HEK293T (cell line): ENCODE measurements at regions not wholly inside any gene's neighbourhood (a gene's known extent, or its start where the extent isn't known, plus 50 kb on each side); places are given as distances from the start of the nearest gene placed in this dataset.

Experiments used
- CTCF ChIA-PET: fragments of 350-600 bp; formaldehyde crosslinking; extraction: SDS; loops from one replicate; lab custom pipeline; 2021; ENCODE audit warnings: antibody characterized with exemption, inconsistent platforms; lab: Yijun Ruan, JAX
- POLR2A ChIA-PET: fragments of 350-600 bp; formaldehyde crosslinking; extraction: SDS; loops from one replicate; lab custom pipeline; 2020; ENCODE audit warnings: antibody characterized with exemption, inconsistent platforms; lab: Yijun Ruan, JAX
- DNase-seq: peaks from one replicate; pipeline ENCODE4 v3.0.0; 2012; ENCODE audit warnings: mixed read lengths; ENCODE audit errors: extremely low spot score
- ARNT ChIP-seq: fragments of 450-650 bp; IDR thresholded peaks from 2 replicates; pipeline ENCODE4 v1.6.1; 2017; ENCODE audit warnings: mild to moderate bottlenecking
- BHLHE40 ChIP-seq: fragments of 450-650 bp; IDR thresholded peaks from 2 replicates; pipeline ENCODE4 v1.6.1; 2016; ENCODE audit warnings: mild to moderate bottlenecking, moderate library complexity, borderline replicate concordance
- CTBP1 ChIP-seq: fragments of 450-650 bp; IDR thresholded peaks from 2 replicates; pipeline ENCODE4 v1.6.1; 2016; ENCODE audit warnings: borderline replicate concordance
- ELF4 ChIP-seq: fragments of 450-650 bp; IDR thresholded peaks from 2 replicates; pipeline ENCODE4 v1.6.1; 2017; ENCODE audit warnings: antibody characterized with exemption
- FOXA1 ChIP-seq: fragments of 450-650 bp; IDR thresholded peaks from 2 replicates; pipeline ENCODE4 v1.6.1; 2016; ENCODE audit warnings: mild to moderate bottlenecking
- FOXK2 ChIP-seq: fragments of 450-650 bp; IDR thresholded peaks from 2 replicates; pipeline ENCODE4 v1.6.1; 2016; ENCODE audit warnings: mild to moderate bottlenecking
- FOXM1 ChIP-seq: fragments of 450-650 bp; IDR thresholded peaks from 2 replicates; pipeline ENCODE4 v1.6.1; 2017; ENCODE audit warnings: mild to moderate bottlenecking, borderline replicate concordance
- HDGF ChIP-seq: fragments of 450-650 bp; IDR thresholded peaks from 2 replicates; pipeline ENCODE4 v1.6.1; 2017; ENCODE audit warnings: antibody characterized with exemption, borderline replicate concordance
- L3MBTL2 ChIP-seq: fragments of 450-650 bp; conservative IDR thresholded peaks from 2 replicates; pipeline ENCODE4 v1.6.1; 2016; ENCODE audit warnings: mild to moderate bottlenecking
- LEF1 ChIP-seq: fragments of 450-650 bp; IDR thresholded peaks from 2 replicates; pipeline ENCODE4 v1.6.1; 2017; ENCODE audit warnings: mild to moderate bottlenecking, borderline replicate concordance
- NFRKB ChIP-seq: fragments of 450-650 bp; IDR thresholded peaks from 2 replicates; pipeline ENCODE4 v1.6.1; 2016; ENCODE audit warnings: mild to moderate bottlenecking, moderate library complexity
- PKNOX1 ChIP-seq: fragments of 450-650 bp; IDR thresholded peaks from 2 replicates; pipeline ENCODE4 v1.6.1; 2016
- SP1 ChIP-seq: fragments of 450-650 bp; IDR thresholded peaks from 2 replicates; pipeline ENCODE4 v1.6.1; 2017
- SUZ12 ChIP-seq: fragments of 450-650 bp; IDR thresholded peaks from 2 replicates; pipeline ENCODE4 v1.6.1; 2016; ENCODE audit warnings: mild to moderate bottlenecking
- TARDBP ChIP-seq: fragments of 450-650 bp; IDR thresholded peaks from 2 replicates; pipeline ENCODE4 v1.6.1; 2016
- ZNF384 ChIP-seq: fragments of 450-650 bp; IDR thresholded peaks from 2 replicates; pipeline ENCODE4 v1.6.1; 2016

DNA sequence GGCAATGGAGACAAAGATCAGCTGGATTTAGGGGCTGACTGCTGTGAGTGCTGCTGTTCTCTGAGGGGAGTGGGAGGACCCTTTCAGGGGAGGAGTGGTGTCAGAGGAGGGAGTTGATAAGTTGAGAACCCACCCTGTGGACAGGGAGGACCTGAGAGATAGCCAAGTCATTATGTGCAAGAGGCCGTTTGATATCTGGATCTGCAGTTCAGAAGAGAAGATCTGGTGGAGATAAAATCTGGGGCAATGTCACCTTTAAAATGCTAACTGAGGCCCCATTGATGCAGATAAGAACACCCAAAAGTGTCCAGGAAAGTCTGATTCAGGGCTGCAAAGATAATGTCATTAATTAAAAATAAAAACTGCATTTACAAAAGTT is 256.1 kb upstream of the HES1 start:
- CTCF ChIA-PET = no interaction called here
- TF ChIP-seq FOXK2 (no peak), ZNF384 (no peak), BHLHE40 (no peak), FOXM1 (no peak), PKNOX1 (no peak), SP1 (no peak), SUZ12 (no peak), LEF1 (no peak), L3MBTL2 (no peak), ARNT (no peak), CTBP1 (no peak), TARDBP (no peak), NFRKB (no peak), FOXA1 (no peak), HDGF (no peak)
- DNase-seq = no peak
- POLR2A ChIA-PET = no interaction called here

GRCh38 chr3:193882091-193882490 is 253.9 kb upstream of the HES1 start:
- CTCF ChIA-PET = no interaction called here
- POLR2A ChIA-PET = no interaction called here
- no peak for DNase-seq
- TF ChIP-seq TARDBP (no peak), ZNF384 (no peak), L3MBTL2 (no peak), SUZ12 (no peak), HDGF (no peak)

DNA sequence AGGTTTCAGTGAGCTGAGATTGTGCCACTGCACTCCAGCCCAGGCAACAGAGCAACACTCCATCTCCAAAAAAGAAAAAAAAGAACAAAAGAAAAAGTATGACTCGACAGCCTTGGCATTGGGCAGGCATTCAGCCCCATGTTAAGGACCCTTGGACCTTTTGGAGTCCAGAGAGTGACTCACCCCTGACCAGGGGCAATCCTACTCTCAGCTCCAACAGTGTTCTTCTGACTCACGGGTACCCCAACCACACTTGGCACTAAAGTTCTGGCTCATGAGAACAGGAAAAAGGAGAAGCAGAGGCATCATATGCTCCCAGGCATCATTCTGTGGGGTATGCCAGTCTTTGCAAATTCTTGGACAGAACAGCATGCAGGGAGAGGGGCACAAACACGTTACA is 252.4 kb upstream of the HES1 start:
- ChIA-PET CTCF (no interaction called here), POLR2A (no interaction called here)
- TF ChIP-seq PKNOX1 (no peak), CTBP1 (no peak), ELF4 (no peak), L3MBTL2 (no peak), FOXK2 (no peak), FOXA1 (no peak), LEF1 (no peak), NFRKB (no peak), HDGF (no peak), ZNF384 (no peak), FOXM1 (no peak), ARNT (no peak), BHLHE40 (no peak), SUZ12 (no peak), SP1 (no peak), TARDBP (no peak)
- no peak for DNase-seq

DNA sequence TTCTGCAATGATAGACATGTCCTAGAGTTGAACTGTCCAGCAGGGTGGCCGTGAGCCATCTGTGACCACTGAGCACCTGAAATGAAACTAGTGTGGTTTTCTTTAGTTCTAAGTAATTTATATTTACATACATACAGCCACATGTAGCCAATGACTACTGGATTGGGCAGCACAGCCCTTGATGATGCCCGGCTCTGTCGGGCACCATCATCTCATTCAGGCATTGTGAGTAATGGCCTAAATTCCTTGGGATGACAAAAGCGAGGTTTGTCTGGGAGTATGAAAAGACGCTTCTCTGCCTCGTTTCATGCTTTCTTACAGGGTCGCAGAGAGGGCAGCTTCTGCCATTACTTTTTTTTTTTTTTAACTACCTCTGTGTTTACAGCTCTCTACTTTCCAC is 251.9 kb upstream of the HES1 start:
- CTCF ChIA-PET = no interaction called here
- POLR2A ChIA-PET = no interaction called here
- TF ChIP-seq NFRKB = no peak
- no peak for TF ChIP-seq FOXA1
- TF ChIP-seq PKNOX1 = no peak
- no peak for TF ChIP-seq TARDBP
- TF ChIP-seq SP1 = no peak
- TF ChIP-seq CTBP1 = no peak
- TF ChIP-seq L3MBTL2 = no peak
- no peak for TF ChIP-seq LEF1
- no peak for TF ChIP-seq ZNF384
- no peak for TF ChIP-seq HDGF
- TF ChIP-seq ELF4 = no peak
- no peak for TF ChIP-seq ARNT
- no peak for DNase-seq

GRCh38 chr3:193884652-193885051 is 251.3 kb upstream of the HES1 start:
- ChIA-PET CTCF (no interaction called here), POLR2A (no interaction called here)
- no peak for DNase-seq
- TF ChIP-seq CTBP1 (no peak), FOXA1 (no peak), PKNOX1 (no peak), SUZ12 (no peak)

DNA sequence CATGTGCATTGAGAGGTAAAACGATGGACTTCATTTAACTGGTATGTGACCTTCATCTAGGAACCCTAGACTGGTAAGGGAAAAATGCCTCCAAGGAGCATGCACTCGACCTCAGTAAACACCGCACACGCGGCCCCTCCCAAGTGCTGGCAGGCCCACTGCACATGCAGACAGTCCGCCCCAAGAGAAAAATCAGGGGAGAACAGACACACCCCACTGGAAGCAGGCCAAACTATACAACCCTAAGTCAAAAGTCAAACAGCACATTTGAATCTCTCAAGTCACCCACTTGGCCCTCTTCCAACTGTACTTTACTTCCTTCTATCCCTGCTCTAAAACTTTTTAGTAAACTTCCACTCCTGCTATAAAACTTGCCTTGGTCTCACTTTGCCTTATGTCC is 250.1 kb upstream of the HES1 start:
- POLR2A ChIA-PET = no interaction called here
- CTCF ChIA-PET = no interaction called here
- no peak for DNase-seq
- TF ChIP-seq SUZ12 (no peak), CTBP1 (no peak), L3MBTL2 (no peak), HDGF (no peak), ARNT (no peak), SP1 (no peak), PKNOX1 (no peak)
